C4-2B (cell line): ENCODE measurements at regions not wholly inside any gene's neighbourhood (a gene's known extent, or its start where the extent isn't known, plus 50 kb on each side); places are given as distances from the start of the nearest gene placed in this dataset.

Source experiments
- ZFX ChIP-seq: fragments of 450-650 bp; IDR thresholded peaks from 2 replicates; pipeline ENCODE4 v1.6.1; 2017
- TF ChIP-seq, protein P1 (sequence below): fragments of 450-650 bp; conservative IDR thresholded peaks from 2 replicates; pipeline ENCODE4 v1.5.1; 2017; ENCODE audit warnings: mild to moderate bottlenecking

DNA sequence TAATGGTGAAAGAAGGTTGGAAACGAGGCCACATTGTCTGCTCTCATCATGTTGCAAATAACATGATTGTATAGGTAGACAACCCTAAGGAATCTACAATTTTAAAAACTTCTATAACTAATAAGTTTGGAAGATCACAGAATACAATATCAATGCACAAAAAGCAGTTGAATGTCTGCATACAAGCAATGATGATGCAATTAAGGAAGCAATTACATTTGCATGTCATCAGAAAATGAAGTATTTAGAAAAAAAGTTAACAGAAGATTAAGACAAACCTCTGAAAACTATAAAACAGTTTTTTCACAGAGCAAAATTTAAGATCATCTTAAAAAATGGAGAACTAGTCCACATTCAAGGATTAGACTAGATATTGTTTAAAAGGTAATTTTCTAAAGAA is 181.1 kb downstream of the METTL4 start:
- TF ChIP-seq, protein P1, sequence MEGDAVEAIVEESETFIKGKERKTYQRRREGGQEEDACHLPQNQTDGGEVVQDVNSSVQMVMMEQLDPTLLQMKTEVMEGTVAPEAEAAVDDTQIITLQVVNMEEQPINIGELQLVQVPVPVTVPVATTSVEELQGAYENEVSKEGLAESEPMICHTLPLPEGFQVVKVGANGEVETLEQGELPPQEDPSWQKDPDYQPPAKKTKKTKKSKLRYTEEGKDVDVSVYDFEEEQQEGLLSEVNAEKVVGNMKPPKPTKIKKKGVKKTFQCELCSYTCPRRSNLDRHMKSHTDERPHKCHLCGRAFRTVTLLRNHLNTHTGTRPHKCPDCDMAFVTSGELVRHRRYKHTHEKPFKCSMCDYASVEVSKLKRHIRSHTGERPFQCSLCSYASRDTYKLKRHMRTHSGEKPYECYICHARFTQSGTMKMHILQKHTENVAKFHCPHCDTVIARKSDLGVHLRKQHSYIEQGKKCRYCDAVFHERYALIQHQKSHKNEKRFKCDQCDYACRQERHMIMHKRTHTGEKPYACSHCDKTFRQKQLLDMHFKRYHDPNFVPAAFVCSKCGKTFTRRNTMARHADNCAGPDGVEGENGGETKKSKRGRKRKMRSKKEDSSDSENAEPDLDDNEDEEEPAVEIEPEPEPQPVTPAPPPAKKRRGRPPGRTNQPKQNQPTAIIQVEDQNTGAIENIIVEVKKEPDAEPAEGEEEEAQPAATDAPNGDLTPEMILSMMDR, result no peak
- TF ChIP-seq ZFX, result no peak
